Mesothelial cell of epicardium (in vitro differentiated cells): ENCODE measurements at regions not wholly inside any gene's neighbourhood (a gene's known extent, or its start where the extent isn't known, plus 50 kb on each side); places are given as distances from the start of the nearest gene placed in this dataset.
"Not testable (repeated sequence)": the region's sequence is repeated elsewhere in the genome, so short reads cannot be mapped to it uniquely, and the experiment has no call there.

Experiments used
- DNase-seq, 2 experiments: peaks; one replicate each; pipeline ENCODE4 v3.0.0; 2021; ENCODE audit warnings: low spot score in 2 of 2; ENCODE audit not compliant: unreplicated experiment in 2 of 2
- H3K27ac Mint-ChIP-seq: 2 replicates; pipeline ENCODE4 v1.8.0; 2021; ENCODE audit warnings: mixed read lengths
- H3K27me3 Mint-ChIP-seq: 2 replicates; pipeline ENCODE4 v1.8.0; 2021; ENCODE audit warnings: low read depth, mixed read lengths
- H3K36me3 Mint-ChIP-seq: 2 replicates; pipeline ENCODE4 v1.8.0; 2021; ENCODE audit warnings: mixed read lengths
- H3K4me1 Mint-ChIP-seq: 2 replicates; pipeline ENCODE4 v1.8.0; 2021; ENCODE audit warnings: mixed read lengths
- H3K4me3 Mint-ChIP-seq: 2 replicates; pipeline ENCODE4 v1.8.0; 2021; ENCODE audit warnings: mild to moderate bottlenecking, moderate library complexity, mixed read lengths
- H3K9me3 Mint-ChIP-seq: 2 replicates; pipeline ENCODE4 v1.8.0; 2021; ENCODE audit warnings: mixed read lengths
- TF ChIP-seq, protein P1 (sequence below): fragments of 200-600 bp; sonication (generic); IDR thresholded peaks from one replicate; pipeline ENCODE4 v1.5.0; 2021; ENCODE audit warnings: antibody characterized with exemption; ENCODE audit not compliant: unreplicated experiment

GRCh38 chr4:169934794-169935429 lies 91.3 kb downstream of the MFAP3L start:
- DNase-seq, result no peak
- H3K27ac Mint-ChIP-seq, result peak overlapping the region; percentile 23
- H3K9me3 Mint-ChIP-seq, result peaks cover 4% of the 10 kb centered on the region
- peaks cover 26% of the 10 kb centered on the region for H3K4me1 Mint-ChIP-seq
- no peaks in the 10 kb centered on the region for H3K27me3 Mint-ChIP-seq
- no peaks in the 10 kb centered on the region for H3K36me3 Mint-ChIP-seq
- H3K4me3 Mint-ChIP-seq, result no peak overlapping the region
- TF ChIP-seq, protein P1, sequence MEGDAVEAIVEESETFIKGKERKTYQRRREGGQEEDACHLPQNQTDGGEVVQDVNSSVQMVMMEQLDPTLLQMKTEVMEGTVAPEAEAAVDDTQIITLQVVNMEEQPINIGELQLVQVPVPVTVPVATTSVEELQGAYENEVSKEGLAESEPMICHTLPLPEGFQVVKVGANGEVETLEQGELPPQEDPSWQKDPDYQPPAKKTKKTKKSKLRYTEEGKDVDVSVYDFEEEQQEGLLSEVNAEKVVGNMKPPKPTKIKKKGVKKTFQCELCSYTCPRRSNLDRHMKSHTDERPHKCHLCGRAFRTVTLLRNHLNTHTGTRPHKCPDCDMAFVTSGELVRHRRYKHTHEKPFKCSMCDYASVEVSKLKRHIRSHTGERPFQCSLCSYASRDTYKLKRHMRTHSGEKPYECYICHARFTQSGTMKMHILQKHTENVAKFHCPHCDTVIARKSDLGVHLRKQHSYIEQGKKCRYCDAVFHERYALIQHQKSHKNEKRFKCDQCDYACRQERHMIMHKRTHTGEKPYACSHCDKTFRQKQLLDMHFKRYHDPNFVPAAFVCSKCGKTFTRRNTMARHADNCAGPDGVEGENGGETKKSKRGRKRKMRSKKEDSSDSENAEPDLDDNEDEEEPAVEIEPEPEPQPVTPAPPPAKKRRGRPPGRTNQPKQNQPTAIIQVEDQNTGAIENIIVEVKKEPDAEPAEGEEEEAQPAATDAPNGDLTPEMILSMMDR, result no peak

- H3K4me1 Mint-ChIP-seq, result peaks cover 26% of the 10 kb centered on the region
- no peaks in the 10 kb centered on the region for H3K36me3 Mint-ChIP-seq
- H3K9me3 Mint-ChIP-seq, result peaks cover 4% of the 10 kb centered on the region
- TF ChIP-seq, protein P1, result no peak
- no peak overlapping the region for H3K27ac Mint-ChIP-seq
- no peak for DNase-seq
- no peaks in the 10 kb centered on the region for H3K27me3 Mint-ChIP-seq
- no peak overlapping the region for H3K4me3 Mint-ChIP-seq
Observed at GRCh38 chr4:169933531-169933930, 92.7 kb downstream of the MFAP3L start.

- Mint-ChIP-seq H3K27ac (no peak overlapping the region), H3K4me1 (peaks cover 26% of the 10 kb centered on the region), H3K4me3 (no peak overlapping the region), H3K36me3 (no peaks in the 10 kb centered on the region), H3K9me3 (peaks cover 4% of the 10 kb centered on the region), H3K27me3 (no peaks in the 10 kb centered on the region)
- DNase-seq, result no peak
- TF ChIP-seq, protein P1, result no peak
Observed at GRCh38 chr4:169931964-169932363, 94.2 kb downstream of the MFAP3L start.

- H3K4me3 Mint-ChIP-seq, H3K27ac Mint-ChIP-seq, H3K9me3 Mint-ChIP-seq, H3K27me3 Mint-ChIP-seq, H3K36me3 Mint-ChIP-seq, DNase-seq: not testable (repeated sequence)
- peaks cover 26% of the 10 kb centered on the region for H3K4me1 Mint-ChIP-seq
Observed at GRCh38 chr4:169930755-169931154, 95.4 kb downstream of the MFAP3L start.

DNA sequence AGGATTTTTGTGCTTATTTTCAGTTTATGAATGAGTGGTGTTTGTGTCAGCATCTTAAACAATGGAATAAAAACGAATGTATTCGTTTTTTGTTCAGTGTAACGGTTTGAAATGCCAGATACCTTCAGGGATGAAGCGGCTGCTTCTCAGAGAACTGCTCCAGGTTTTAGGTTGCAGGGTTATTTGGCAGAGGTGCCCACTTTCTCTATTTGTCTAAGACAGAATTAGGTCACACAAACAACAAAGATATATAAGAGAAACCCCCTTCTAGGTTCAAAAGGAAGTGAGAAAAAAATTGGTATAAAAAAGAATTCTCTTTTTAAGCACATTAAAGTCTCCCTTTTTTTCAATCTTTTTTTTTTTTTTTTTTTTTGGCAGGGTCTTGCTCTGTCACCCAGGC lies 98.9 kb downstream of the MFAP3L start:
- TF ChIP-seq, protein P1, result no peak
- H3K27ac Mint-ChIP-seq, result no peak overlapping the region
- peaks cover 4% of the 10 kb centered on the region for H3K9me3 Mint-ChIP-seq
- no peak overlapping the region for H3K4me3 Mint-ChIP-seq
- no peaks in the 10 kb centered on the region for H3K27me3 Mint-ChIP-seq
- peaks cover 11% of the 10 kb centered on the region for H3K4me1 Mint-ChIP-seq
- no peak for DNase-seq
- H3K36me3 Mint-ChIP-seq, result no peaks in the 10 kb centered on the region

DNA sequence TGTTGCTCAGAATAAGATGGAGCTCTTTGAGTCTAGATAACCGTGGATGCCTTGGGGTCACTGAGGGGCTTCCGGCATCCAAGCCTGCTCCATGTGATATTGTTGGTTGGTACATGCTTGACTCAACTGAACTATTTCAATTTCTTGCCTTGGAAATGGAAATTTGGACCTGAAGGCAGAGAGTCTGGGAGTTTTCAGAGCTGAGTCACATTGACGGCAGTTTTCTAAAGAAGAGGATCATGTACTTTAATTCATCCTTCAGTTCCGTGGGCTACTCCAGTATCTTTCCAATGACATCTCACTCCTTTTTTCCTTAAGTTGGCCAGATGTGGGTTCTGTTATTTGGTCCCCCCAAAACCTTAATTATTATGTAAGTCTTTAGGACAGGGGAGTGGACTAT lies 100.5 kb downstream of the MFAP3L start:
- Mint-ChIP-seq H3K27me3 (no peaks in the 10 kb centered on the region), H3K4me3 (no peak overlapping the region), H3K36me3 (no peaks in the 10 kb centered on the region), H3K27ac (no peak overlapping the region), H3K9me3 (peaks cover 3% of the 10 kb centered on the region), H3K4me1 (peaks cover 16% of the 10 kb centered on the region)
- TF ChIP-seq, protein P1, result no peak
- no peak for DNase-seq
